Fibroblast of mammary gland (primary cell): ENCODE measurements at regions not wholly inside any gene's neighbourhood (a gene's known extent, or its start where the extent isn't known, plus 50 kb on each side); places are given as distances from the start of the nearest gene placed in this dataset.
A peak's percentile ranks its signal among the peaks of the same experiment; 100 is the strongest.
"Not testable (repeated sequence)": the region's sequence is repeated elsewhere in the genome, so short reads cannot be mapped to it uniquely, and the experiment has no call there.

Source experiments
- DNase-seq: peaks from one replicate; pipeline ENCODE4 v3.0.0-alpha.2; 2010; ENCODE audit warnings: low read depth
- H3K4me3 ChIP-seq: 2 replicates; pipeline ENCODE4 v1.5.1; 2011; ENCODE audit warnings: low read depth, mild to moderate bottlenecking, low read length, moderate library complexity; ENCODE audit not compliant: control insufficient read depth
- TF ChIP-seq, protein P1 (sequence below): conservative IDR thresholded peaks from 2 replicates; pipeline ENCODE4 v1.5.1; 2011; ENCODE audit warnings: low read depth, low read length, inconsistent platforms; ENCODE audit not compliant: control insufficient read depth, insufficient read depth

DNA sequence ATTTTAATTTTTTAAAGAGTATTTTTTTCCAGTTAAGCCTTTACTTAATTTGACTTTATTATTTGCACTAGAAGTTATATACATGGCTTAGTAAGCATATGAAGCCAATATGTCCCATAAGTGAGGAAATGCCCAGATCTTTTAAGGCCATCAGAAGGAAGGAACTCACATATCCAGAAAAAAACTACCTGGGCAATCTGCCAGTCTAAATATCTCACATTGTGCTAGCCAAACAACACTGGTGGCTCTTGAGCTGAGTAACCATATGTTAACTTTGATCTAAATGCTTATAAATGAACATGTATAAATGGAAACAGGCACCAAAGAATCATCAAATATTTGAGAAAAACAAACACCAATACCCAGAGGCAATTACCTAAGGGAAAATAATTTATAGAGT lies 138.6 kb upstream of the APOOL start:
- TF ChIP-seq, protein P1, sequence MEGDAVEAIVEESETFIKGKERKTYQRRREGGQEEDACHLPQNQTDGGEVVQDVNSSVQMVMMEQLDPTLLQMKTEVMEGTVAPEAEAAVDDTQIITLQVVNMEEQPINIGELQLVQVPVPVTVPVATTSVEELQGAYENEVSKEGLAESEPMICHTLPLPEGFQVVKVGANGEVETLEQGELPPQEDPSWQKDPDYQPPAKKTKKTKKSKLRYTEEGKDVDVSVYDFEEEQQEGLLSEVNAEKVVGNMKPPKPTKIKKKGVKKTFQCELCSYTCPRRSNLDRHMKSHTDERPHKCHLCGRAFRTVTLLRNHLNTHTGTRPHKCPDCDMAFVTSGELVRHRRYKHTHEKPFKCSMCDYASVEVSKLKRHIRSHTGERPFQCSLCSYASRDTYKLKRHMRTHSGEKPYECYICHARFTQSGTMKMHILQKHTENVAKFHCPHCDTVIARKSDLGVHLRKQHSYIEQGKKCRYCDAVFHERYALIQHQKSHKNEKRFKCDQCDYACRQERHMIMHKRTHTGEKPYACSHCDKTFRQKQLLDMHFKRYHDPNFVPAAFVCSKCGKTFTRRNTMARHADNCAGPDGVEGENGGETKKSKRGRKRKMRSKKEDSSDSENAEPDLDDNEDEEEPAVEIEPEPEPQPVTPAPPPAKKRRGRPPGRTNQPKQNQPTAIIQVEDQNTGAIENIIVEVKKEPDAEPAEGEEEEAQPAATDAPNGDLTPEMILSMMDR, result no peak
- peak; percentile 84 for DNase-seq
- H3K4me3 ChIP-seq, result no peak overlapping the region

DNA sequence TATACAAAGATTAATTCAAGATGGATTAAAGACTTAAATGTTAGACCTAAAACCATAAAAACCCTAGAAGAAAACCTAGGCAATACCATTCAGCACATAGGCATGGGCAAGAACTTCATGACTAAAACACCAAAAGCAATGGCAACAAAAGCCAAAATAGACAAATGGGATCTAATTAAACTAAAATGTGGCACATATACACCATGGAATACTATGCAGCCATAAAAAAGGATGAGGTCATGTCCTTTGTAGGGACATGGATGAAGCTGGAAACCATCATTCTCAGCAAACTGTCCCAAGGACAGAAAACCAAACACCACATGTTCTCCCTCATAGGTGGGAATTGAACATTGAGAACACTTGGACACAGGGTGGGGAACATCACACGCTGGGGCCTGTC lies 133.4 kb upstream of the APOOL start:
- not testable (repeated sequence) for DNase-seq, H3K4me3 ChIP-seq

DNA sequence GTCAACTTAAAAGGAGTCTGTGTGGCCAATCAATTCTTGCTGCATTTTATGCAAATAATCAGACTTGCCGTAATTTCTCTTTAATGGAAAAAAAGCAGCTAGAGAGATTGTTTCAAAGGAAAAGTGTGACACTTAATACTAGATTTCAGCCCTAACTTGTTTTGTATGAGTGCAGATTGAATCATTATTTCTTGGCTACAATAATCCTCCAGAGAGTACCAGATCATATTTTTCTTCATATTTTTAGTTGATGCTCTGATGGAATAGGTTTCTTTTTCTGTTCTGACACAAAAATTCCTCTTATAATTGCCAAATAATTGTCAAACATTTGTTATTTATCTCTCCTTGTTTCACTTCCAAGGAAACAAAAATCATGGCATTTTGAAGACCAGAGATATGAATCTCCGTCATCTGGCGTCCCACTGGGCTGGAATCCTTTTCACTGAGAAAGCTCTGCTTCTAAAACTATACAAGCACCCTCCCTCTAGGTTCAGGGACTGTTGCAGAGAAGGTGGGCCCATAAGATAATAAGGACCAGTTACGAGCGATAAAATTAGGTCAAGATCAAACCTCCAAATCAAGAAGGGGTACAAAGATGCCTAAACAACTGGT lies 131.4 kb upstream of the APOOL start:
- DNase-seq, result peak; percentile 8
- H3K4me3 ChIP-seq, result not testable (repeated sequence)

DNA sequence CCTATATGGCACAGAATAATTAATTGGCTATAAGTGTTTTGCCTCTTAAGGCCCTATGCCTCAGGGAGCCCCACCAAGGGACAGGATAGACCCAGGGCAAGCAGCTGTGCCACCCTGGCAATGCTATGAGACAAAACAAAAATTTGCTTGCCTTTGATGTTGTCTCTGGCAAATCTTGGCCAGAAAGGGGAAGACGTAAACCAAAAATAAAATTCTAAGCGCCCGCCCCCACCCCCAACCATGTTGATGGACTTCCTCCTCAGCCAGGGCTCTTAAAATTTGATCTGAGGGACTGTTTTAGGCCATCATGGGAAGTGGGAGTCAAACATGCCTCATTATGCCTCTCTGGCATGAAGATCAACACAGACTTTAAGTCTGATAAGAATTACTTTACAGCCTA lies 130.5 kb upstream of the APOOL start:
- DNase-seq, result no peak
- no peak overlapping the region for H3K4me3 ChIP-seq
- TF ChIP-seq, protein P1, result no peak

DNA sequence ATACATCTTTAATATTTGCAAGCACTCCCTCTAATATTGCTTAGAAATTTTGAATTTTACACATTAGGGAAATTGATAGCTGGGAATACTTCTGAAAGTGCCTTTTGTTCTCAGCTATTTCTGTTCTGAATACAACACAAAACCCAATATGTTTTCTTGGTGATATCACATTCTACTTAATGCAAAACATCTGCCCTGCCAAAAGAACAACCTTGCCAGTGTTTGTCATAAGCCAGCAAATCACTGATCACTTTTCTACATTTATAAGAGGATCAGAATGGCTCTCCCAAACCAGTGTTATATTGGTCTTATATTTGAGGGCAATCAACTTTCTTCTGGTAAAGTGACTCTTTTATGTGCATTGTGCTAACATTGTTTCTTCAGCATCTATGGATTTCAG lies 126.8 kb upstream of the APOOL start:
- H3K4me3 ChIP-seq, result no peak overlapping the region
- DNase-seq, result peak; percentile 60
- TF ChIP-seq, protein P1, result no peak

DNA sequence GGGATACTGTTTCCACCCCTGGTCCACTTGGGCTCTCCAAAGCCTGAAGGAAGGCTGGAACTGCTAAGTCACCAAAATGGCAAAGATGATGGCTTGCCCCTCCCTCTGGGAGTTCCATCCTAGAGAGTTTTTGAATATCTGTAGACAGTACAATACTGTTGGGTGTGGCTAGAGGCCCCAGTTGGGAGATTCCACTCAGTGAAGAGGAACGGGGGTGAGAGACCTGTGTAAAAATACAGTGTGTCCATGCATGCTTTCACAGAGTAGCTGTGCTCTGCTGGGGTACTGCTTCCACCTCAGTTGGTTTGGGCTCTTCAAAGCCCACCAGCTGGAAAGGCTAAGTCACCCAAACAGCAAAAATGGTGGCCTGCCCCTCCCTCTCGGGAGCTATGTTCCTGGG lies 109.8 kb upstream of the APOOL start:
- TF ChIP-seq, protein P1, result no peak
- no peak for DNase-seq
- H3K4me3 ChIP-seq, result no peak overlapping the region

DNA sequence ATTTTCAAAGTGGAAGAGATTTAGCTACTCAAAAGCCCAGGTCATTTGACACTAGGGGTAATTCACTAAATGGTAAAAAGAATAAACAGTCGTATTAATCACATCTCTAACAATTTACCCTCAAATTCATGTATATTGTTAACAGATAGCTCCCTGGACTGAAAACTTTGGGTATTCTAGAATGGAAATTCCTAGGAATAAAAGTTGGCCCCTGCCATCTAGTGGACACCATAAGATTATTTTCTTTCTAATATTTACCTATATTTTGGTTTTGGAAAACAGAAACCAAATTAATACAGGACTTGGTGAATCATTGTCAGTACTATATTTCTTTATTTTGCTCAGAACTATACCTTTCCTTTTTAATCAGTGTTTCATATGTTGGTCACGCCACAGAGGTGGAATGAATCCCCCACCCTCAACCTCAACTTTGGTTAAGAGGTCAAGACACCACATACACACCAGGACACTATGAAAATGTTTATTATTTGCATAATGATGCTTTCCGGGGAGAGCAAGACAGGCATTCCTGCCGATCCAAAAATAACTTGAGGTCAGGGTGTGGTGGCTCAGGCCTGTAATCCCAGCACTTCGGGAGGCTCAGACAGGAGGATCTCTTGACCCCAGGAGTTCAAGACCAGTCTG lies 96.2 kb upstream of the APOOL start:
- H3K4me3 ChIP-seq, result no peak overlapping the region
- TF ChIP-seq, protein P1, result peak; percentile 35
- DNase-seq, result peak; percentile 56

DNA sequence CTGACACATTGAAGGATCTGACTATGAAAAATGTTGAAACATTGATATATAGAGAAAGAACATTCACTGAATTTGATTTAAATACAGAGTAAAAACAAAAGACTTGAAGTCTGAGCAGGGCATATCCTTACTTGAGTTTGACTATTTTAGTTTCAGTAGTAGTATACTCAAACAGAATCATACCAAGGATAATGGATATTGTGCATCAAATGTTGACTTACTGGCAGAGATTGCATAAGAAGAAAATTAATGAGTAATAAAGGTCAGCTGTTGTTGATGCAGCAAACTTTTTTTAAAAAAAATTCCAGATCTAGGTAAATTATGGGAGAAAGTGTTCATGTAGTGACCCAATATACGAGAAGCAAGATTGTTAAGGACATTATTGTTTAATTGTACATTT lies 94.5 kb upstream of the APOOL start:
- H3K4me3 ChIP-seq, result no peak overlapping the region
- DNase-seq, result peak; percentile 18
- TF ChIP-seq, protein P1, result no peak
